Keratinocyte (primary cell): ENCODE measurements at regions not wholly inside any gene's neighbourhood (a gene's known extent, or its start where the extent isn't known, plus 50 kb on each side); places are given as distances from the start of the nearest gene placed in this dataset.

ENCODE experiments used
- DNase-seq: peaks from one replicate; pipeline ENCODE4 v3.0.0-alpha.2; 2011; ENCODE audit warnings: low read depth, missing footprints, low spot score
- FAIRE-seq: peaks from 2 replicates; lab custom pipeline; 2011; peaks lifted over from hg19 to GRCh38; lab: Jason Lieb, UNC
- H2AFZ ChIP-seq: 2 replicates; pipeline ENCODE4 v1.6.0; 2012; ENCODE audit warnings: low read length, control low read depth, inconsistent platforms; ENCODE audit not compliant: control insufficient read depth
- H3K27ac ChIP-seq: 2 replicates; pipeline ENCODE4 v1.5.1; 2011; ENCODE audit warnings: low read length; ENCODE audit not compliant: control insufficient read depth, insufficient read depth
- H3K27me3 ChIP-seq: 3 replicates; pipeline ENCODE4 v1.6.0; 2011; ENCODE audit warnings: low read length; ENCODE audit not compliant: control insufficient read depth, insufficient read depth; ENCODE audit errors: extremely low read depth
- H3K36me3 ChIP-seq, 2 experiments: 2 replicates in 1 of 2; 3 replicates in 1 of 2; pipeline ENCODE4 v1.5.1; 2011; ENCODE audit warnings: low read length in 2 of 2, mild to moderate bottlenecking in 1 of 2; ENCODE audit not compliant: control insufficient read depth in 2 of 2, insufficient read depth in 2 of 2; ENCODE audit errors: extremely low read depth in 1 of 2
- H3K4me1 ChIP-seq: 3 replicates; pipeline ENCODE4 v1.5.1; 2011; ENCODE audit warnings: low read length; ENCODE audit not compliant: control insufficient read depth, insufficient read depth; ENCODE audit errors: extremely low read depth
- H3K4me2 ChIP-seq: 3 replicates; pipeline ENCODE4 v1.6.0; 2011; ENCODE audit warnings: low read depth, low read length; ENCODE audit not compliant: control insufficient read depth, insufficient read depth; ENCODE audit errors: extremely low read depth
- H3K4me3 ChIP-seq, 3 experiments: fragments of 200-600 bp in 1 of 3; sonication (generic) in 1 of 3; 2 replicates in 2 of 3; 3 replicates in 1 of 3; pipeline ENCODE4 v1.5.1; 2011 to 2016; ENCODE audit warnings: low read length in 3 of 3, mild to moderate bottlenecking in 3 of 3, control low read depth in 2 of 3, inconsistent platforms in 1 of 3, low read depth in 1 of 3, mixed read lengths in 1 of 3, mixed run types in 1 of 3, moderate library complexity in 1 of 3; ENCODE audit not compliant: control insufficient read depth in 2 of 3, insufficient read depth in 2 of 3; ENCODE audit errors: extremely low read depth in 1 of 3
- H3K79me2 ChIP-seq: 2 replicates; pipeline ENCODE4 v1.6.0; 2012; ENCODE audit warnings: low read length; ENCODE audit not compliant: control insufficient read depth, insufficient read depth
- H3K9ac ChIP-seq: 3 replicates; pipeline ENCODE4 v1.6.0; 2011; ENCODE audit warnings: low read length; ENCODE audit not compliant: control insufficient read depth, insufficient read depth; ENCODE audit errors: extremely low read depth
- H3K9me1 ChIP-seq: 3 replicates; pipeline ENCODE4 v1.6.0; 2011; ENCODE audit warnings: low read length; ENCODE audit not compliant: control insufficient read depth, insufficient read depth; ENCODE audit errors: extremely low read depth
- H3K9me3 ChIP-seq: 2 replicates; pipeline ENCODE4 v1.5.1; 2012; ENCODE audit warnings: low read depth, low read length; ENCODE audit not compliant: control insufficient read depth
- H4K20me1 ChIP-seq: 3 replicates; pipeline ENCODE4 v1.6.0; 2011; ENCODE audit warnings: low read length; ENCODE audit not compliant: control insufficient read depth, insufficient read depth; ENCODE audit errors: extremely low read depth
- EZH2 ChIP-seq: IDR thresholded peaks from one replicate; pipeline ENCODE4 v1.6.1; 2012; ENCODE audit warnings: inconsistent platforms, mild to moderate bottlenecking, low read length, moderate library complexity
- dilution Hi-C: fragments of 300-500 bp; cut with MboI; formaldehyde crosslinking; loops from one replicate; pipeline ENCODE4 v1.7.0; 2020; ENCODE audit warnings: low sequenced_read_pairs; ENCODE audit not compliant: extremely low pct_ligation_motif_present
- TF ChIP-seq, protein P1 (sequence below), 3 experiments: IDR thresholded peaks in 1 of 3; conservative IDR thresholded peaks in 1 of 3; optimal IDR thresholded peaks in 1 of 3; 2 replicates in 2 of 3; 3 replicates in 1 of 3; pipeline versions ENCODE3 to v1.5.1; 2011; ENCODE audit warnings: low read length in 3 of 3, mild to moderate bottlenecking in 3 of 3, moderate library complexity in 2 of 3, control low read depth in 1 of 3, inconsistent platforms in 1 of 3; ENCODE audit not compliant: insufficient read depth in 2 of 3; ENCODE audit errors: extremely low read depth in 1 of 3

DNA sequence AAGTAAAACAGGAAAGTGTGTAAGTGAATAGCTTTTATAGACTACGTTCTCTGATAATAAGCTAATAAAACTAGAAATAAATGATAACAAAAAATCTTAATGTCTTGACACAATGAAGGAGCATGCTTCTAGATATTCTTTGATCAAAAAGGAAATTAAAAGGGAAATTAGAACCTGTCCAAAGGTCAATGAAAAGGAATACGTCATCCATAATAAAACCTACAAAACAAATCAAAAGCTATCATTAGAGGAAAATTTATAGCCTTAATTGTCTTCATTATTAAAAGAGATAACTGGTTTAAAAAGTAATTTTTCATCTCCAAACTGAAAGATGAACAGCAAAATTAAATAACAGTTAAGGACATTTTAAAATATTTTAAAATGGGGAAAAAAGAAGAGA, 196.3 kb upstream of the BTBD3 start:
- no peak overlapping the region for H3K9ac ChIP-seq
- no peaks in the 10 kb centered on the region for H3K4me1 ChIP-seq
- no peak for DNase-seq
- H3K9me3 ChIP-seq = no peaks in the 10 kb centered on the region
- no peaks in the 10 kb centered on the region for H3K27me3 ChIP-seq
- TF ChIP-seq EZH2 = no peak
- TF ChIP-seq, protein P1, sequence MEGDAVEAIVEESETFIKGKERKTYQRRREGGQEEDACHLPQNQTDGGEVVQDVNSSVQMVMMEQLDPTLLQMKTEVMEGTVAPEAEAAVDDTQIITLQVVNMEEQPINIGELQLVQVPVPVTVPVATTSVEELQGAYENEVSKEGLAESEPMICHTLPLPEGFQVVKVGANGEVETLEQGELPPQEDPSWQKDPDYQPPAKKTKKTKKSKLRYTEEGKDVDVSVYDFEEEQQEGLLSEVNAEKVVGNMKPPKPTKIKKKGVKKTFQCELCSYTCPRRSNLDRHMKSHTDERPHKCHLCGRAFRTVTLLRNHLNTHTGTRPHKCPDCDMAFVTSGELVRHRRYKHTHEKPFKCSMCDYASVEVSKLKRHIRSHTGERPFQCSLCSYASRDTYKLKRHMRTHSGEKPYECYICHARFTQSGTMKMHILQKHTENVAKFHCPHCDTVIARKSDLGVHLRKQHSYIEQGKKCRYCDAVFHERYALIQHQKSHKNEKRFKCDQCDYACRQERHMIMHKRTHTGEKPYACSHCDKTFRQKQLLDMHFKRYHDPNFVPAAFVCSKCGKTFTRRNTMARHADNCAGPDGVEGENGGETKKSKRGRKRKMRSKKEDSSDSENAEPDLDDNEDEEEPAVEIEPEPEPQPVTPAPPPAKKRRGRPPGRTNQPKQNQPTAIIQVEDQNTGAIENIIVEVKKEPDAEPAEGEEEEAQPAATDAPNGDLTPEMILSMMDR (optimal IDR thresholded peaks at IDR 0.05 in 1 of 3, IDR thresholded peaks at IDR 0.05 in 1 of 3, conservative IDR thresholded peaks at IDR 0.05 in 1 of 3; ENCODE audit: extremely low read depth in 1 of 3, insufficient read depth in 2 of 3, low read length in 3 of 3) = no peak
- H3K4me3 ChIP-seq = no peak overlapping the region
- no peak for FAIRE-seq
- no peak overlapping the region for H3K4me2 ChIP-seq
- no peaks in the 10 kb centered on the region for H3K36me3 ChIP-seq
- dilution Hi-C loops = no loop called here
- H3K9me1 ChIP-seq = no peaks in the 10 kb centered on the region
- no peaks in the 10 kb centered on the region for H3K79me2 ChIP-seq
- H3K27ac ChIP-seq = no peak overlapping the region
- no peaks in the 10 kb centered on the region for H4K20me1 ChIP-seq
- no peak overlapping the region for H2AFZ ChIP-seq

DNA sequence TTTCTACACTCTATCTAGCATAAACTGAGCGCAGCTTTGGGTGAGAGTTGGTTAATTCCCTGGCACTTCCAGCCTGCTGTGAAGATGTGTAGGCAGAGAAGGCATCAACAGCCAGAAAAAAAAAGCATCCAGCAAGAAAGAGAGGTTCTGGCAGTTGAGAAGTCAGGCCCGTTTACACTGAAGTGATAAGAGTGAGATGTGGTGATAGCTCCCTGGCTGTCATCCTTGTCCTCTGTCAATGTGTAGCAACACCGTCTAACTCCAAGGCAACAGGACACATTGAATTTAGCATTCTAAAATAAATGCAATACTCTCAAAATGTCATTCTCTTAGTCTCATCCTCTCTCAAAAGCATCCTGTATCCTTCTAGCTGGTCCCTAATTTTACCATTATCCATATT, 193.6 kb upstream of the BTBD3 start:
- Histone ChIP-seq H3K9me3 (no peaks in the 10 kb centered on the region), H3K79me2 (no peaks in the 10 kb centered on the region), H3K9ac (no peak overlapping the region), H3K27ac (no peak overlapping the region), H3K27me3 (no peaks in the 10 kb centered on the region), H3K9me1 (no peaks in the 10 kb centered on the region), H3K4me2 (no peak overlapping the region), H4K20me1 (no peaks in the 10 kb centered on the region), H3K36me3 (no peaks in the 10 kb centered on the region), H3K4me1 (no peaks in the 10 kb centered on the region), H3K4me3 (no peak overlapping the region), H2AFZ (no peak overlapping the region)
- no peak for DNase-seq
- TF ChIP-seq, protein P1 (optimal IDR thresholded peaks at IDR 0.05 in 1 of 3, IDR thresholded peaks at IDR 0.05 in 1 of 3, conservative IDR thresholded peaks at IDR 0.05 in 1 of 3; ENCODE audit: extremely low read depth in 1 of 3, insufficient read depth in 2 of 3, low read length in 3 of 3) = no peak
- TF ChIP-seq EZH2 = no peak
- dilution Hi-C loops = no loop called here
- FAIRE-seq = no peak
